HCT116 (cell line): ENCODE measurements at regions not wholly inside any gene's neighbourhood (a gene's known extent, or its start where the extent isn't known, plus 50 kb on each side); places are given as distances from the start of the nearest gene placed in this dataset.

Experiments
- ATAC-seq: fragments of 200-7000 bp; cut with Tn5 transposase; 2 replicates; pipeline ENCODE4 v1.9.1; 2020; ENCODE audit warnings: mild to moderate bottlenecking, moderate library complexity
- BruUV-seq: library from RNA; stranded (reverse); fragments of 400-500 nt; replicated peaks from 2 replicates; lab custom pipeline; 2021; lab: Mats Ljungman, UMichigan
- CTCF ChIA-PET: fragments of 300-600 bp; sonication (Branson Sonifier 250); formaldehyde crosslinking; loops from one replicate; lab custom pipeline; 2021; ENCODE audit warnings: antibody characterized with exemption; lab: Charles Lee
- POLR2A ChIA-PET: fragments of 300-600, 350-600 bp; sonication (Branson Sonifier 250); formaldehyde crosslinking; loops from one replicate; lab custom pipeline; 2021; ENCODE audit warnings: antibody characterized with exemption; lab: Charles Lee
- RAD21 ChIA-PET, 2 experiments: fragments of 300-600 bp; sonication (Branson Sonifier 250); formaldehyde crosslinking; loops; one replicate each; lab custom pipeline; 2023; ENCODE audit warnings: low total read pairs in 2 of 2; ENCODE audit not compliant: uncharacterized antibody in 2 of 2, unreplicated experiment in 2 of 2, low non-redundant PET in 1 of 2; lab: Charles Lee
- DNase-seq: peaks from one replicate; pipeline ENCODE4 v3.0.0-alpha.2; 2010; ENCODE audit warnings: low read depth, low spot score
- H2AFZ ChIP-seq: fragments of 200-600 bp; shearing (Covaris generic), sonication (generic); 2 replicates; pipeline ENCODE4 v1.6.1; 2017; ENCODE audit warnings: low read depth, mixed run types, mixed read lengths, antibody characterized with exemption, low read length; ENCODE audit not compliant: poor library complexity, severe bottlenecking
- H3K27ac ChIP-seq: 2 replicates; pipeline ENCODE4 v1.5.1; 2012; ENCODE audit warnings: low read depth, low read length
- H3K27me3 ChIP-seq: fragments of 200-600 bp; sonication (generic); 2 replicates; pipeline ENCODE4 v1.6.1; 2016; ENCODE audit warnings: mixed run types, low read length, mixed read lengths; ENCODE audit not compliant: insufficient read depth
- H3K36me3 ChIP-seq, 2 experiments: fragments of 200-500 bp in 1 of 2; fragments of 200-600 bp in 1 of 2; sonication (Bioruptor generic) in 1 of 2; sonication (generic) in 1 of 2; 2 replicates each; pipeline versions ENCODE4 v1.5.1 to v1.6.1; 2014 to 2016; ENCODE audit warnings: low read length in 2 of 2, inconsistent platforms in 1 of 2, mixed read lengths in 1 of 2, mixed run types in 1 of 2; ENCODE audit not compliant: insufficient read depth in 2 of 2, control insufficient read depth in 1 of 2
- H3K4me1 ChIP-seq, 2 experiments: fragments of 200-600 bp in 1 of 2; sonication (generic) in 1 of 2; 2 replicates each; pipeline versions ENCODE4 v1.5.1 to v1.6.1; 2012 to 2017; ENCODE audit warnings: low read length in 2 of 2, inconsistent platforms in 1 of 2, mild to moderate bottlenecking in 1 of 2, mixed read lengths in 1 of 2, mixed run types in 1 of 2, moderate library complexity in 1 of 2; ENCODE audit not compliant: insufficient read depth in 2 of 2, control insufficient read depth in 1 of 2
- H3K4me2 ChIP-seq: fragments of 200-600 bp; sonication (generic); 2 replicates; pipeline ENCODE4 v1.6.1; 2017; ENCODE audit warnings: mixed run types, low read length, mixed read lengths
- H3K4me3 ChIP-seq, 2 experiments: fragments of 200-600 bp in 1 of 2; sonication (generic) in 1 of 2; replicated peaks in 1 of 2; 2 replicates each; pipeline ENCODE4 v1.5.1; 2011 to 2016; ENCODE audit warnings: low read length in 2 of 2, control low read depth in 1 of 2, low read depth in 1 of 2, mild to moderate bottlenecking in 1 of 2, mixed read lengths in 1 of 2, mixed run types in 1 of 2
- H3K79me2 ChIP-seq: fragments of 200-600 bp; sonication (generic); 2 replicates; pipeline ENCODE4 v1.6.1; 2017; ENCODE audit warnings: mild to moderate bottlenecking, mixed run types, low read length, moderate library complexity, mixed read lengths; ENCODE audit not compliant: insufficient read depth
- H3K9ac ChIP-seq: fragments of 200-600 bp; sonication (generic); 2 replicates; pipeline ENCODE4 v1.6.1; 2016; ENCODE audit warnings: low read length, mixed read lengths
- H3K9me2 ChIP-seq: fragments of 200-600 bp; sonication (generic), shearing (Covaris generic); 2 replicates; pipeline ENCODE4 v1.6.1; 2017; ENCODE audit warnings: mixed run types, mild to moderate bottlenecking, moderate library complexity; ENCODE audit not compliant: insufficient read depth
- H3K9me3 ChIP-seq, 2 experiments: fragments of 200-500 bp in 1 of 2; fragments of 200-600 bp in 1 of 2; sonication (Bioruptor generic) in 1 of 2; sonication (generic) in 1 of 2; 2 replicates each; pipeline ENCODE4 v1.6.1; 2014 to 2017; ENCODE audit warnings: low read length in 2 of 2, mixed read lengths in 2 of 2, inconsistent platforms in 1 of 2, low read depth in 1 of 2, mild to moderate bottlenecking in 1 of 2, mixed run types in 1 of 2, moderate library complexity in 1 of 2; ENCODE audit not compliant: control insufficient read depth in 1 of 2, insufficient read depth in 1 of 2
- H4K20me1 ChIP-seq: fragments of 200-600 bp; sonication (generic), shearing (Covaris generic); 2 replicates; pipeline ENCODE4 v1.6.1; 2017; ENCODE audit warnings: mixed run types, mild to moderate bottlenecking, moderate library complexity; ENCODE audit not compliant: insufficient read depth
- FOSL1 ChIP-seq: IDR thresholded peaks from 2 replicates; pipeline ENCODE4 v1.6.1; 2012; ENCODE audit warnings: low read depth
- MAX ChIP-seq: IDR thresholded peaks from 2 replicates; pipeline ENCODE4 v1.6.1; 2012
- POLR2AphosphoS5 ChIP-seq: IDR thresholded peaks from 2 replicates; pipeline ENCODE4 v1.6.1; 2011; ENCODE audit warnings: mild to moderate bottlenecking, low read depth, low read length, moderate library complexity
- TCF7L2 ChIP-seq: IDR thresholded peaks from 2 replicates; pipeline ENCODE4 v1.7.0; 2011; ENCODE audit warnings: borderline replicate concordance, inconsistent platforms; ENCODE audit not compliant: insufficient read depth, insufficient read length; ENCODE audit errors: extremely low read depth
- ZFX ChIP-seq: fragments of 450-650 bp; IDR thresholded peaks from 2 replicates; pipeline ENCODE4 v1.6.1; 2017
- intact Hi-C: fragments of 100-400 bp; cut with micrococcal nuclease; formaldehyde crosslinking; loops from 2 replicates; pipeline ENCODE4 v1.10.0; 2022

DNA sequence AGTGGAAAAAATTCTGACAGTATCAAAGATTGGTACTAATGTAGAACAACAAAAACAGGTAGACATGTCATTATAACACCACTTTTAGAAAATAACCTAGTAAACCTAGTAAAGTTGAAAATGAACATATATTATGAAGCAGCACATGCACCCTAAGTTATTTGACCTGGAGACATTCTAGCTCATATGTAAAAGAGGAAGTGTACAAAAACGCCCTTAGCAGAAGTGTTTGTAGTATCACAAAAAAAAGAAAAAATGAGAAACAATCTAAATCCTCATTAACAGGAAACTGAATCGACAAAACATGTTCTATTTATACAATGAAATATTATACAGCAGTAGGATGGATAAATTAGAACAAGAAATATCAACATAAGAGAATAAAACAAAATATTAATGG, 318.9 kb upstream of the PPP1R2C start:
- RAD21 ChIA-PET, result no interaction called here

DNA sequence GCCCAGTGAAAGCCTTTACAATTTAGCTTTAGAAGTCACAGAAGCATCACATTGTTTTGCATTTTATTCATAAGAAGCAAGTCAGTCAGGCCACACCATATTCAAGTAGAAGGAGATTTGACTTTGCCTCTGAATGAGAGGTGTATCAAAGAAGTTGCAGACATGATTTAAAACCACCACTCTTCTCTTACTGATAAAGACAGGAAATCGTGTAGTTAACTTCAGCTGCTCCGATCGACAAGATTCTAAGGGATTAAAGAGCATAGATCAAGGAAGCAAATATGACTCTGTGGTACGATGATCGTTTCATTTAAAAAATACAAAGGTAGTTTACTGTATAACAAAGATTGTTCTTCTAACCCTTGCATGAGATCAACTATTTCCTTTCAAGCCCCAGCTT, 328.0 kb upstream of the PPP1R2C start:
- Histone ChIP-seq H3K36me3 (no peaks in the 10 kb centered on the region), H3K4me2 (no peak overlapping the region), H3K9me2 (no peaks in the 10 kb centered on the region), H3K4me3 (no peak overlapping the region), H3K27ac (no peak overlapping the region), H3K27me3 (no peaks in the 10 kb centered on the region), H2AFZ (no peak overlapping the region), H3K9me3 (no peaks in the 10 kb centered on the region), H3K4me1 (no peaks in the 10 kb centered on the region), H3K9ac (no peak overlapping the region), H4K20me1 (no peaks in the 10 kb centered on the region), H3K79me2 (no peaks in the 10 kb centered on the region)
- intact Hi-C loops, result no loop called here
- ATAC-seq, result no peak
- DNase-seq, result no peak
- ChIA-PET CTCF (no interaction called here), RAD21 (no interaction called here), POLR2A (no interaction called here)
- no peak for TF ChIP-seq MAX
- BruUV-seq, result no TSS peak

More for the DNA sequence above, 318.9 kb upstream of the PPP1R2C start:
- no peak for TF ChIP-seq TCF7L2
- TF ChIP-seq, all 23 proteins: peak for 0
- Histone ChIP-seq H3K9me2 (no peaks in the 10 kb centered on the region), H3K4me3 (no peak overlapping the region), H3K27ac (no peak overlapping the region), H2AFZ (no peak overlapping the region), H3K9ac (no peak overlapping the region), H3K79me2 (no peaks in the 10 kb centered on the region), H4K20me1 (no peaks in the 10 kb centered on the region), H3K9me3 (no peaks in the 10 kb centered on the region), H3K4me2 (no peak overlapping the region), H3K27me3 (no peaks in the 10 kb centered on the region), H3K36me3 (no peaks in the 10 kb centered on the region), H3K4me1 (no peaks in the 10 kb centered on the region)
- no TSS peak for BruUV-seq
- DNase-seq (no peak), ATAC-seq (no peak)
- ChIA-PET POLR2A (no interaction called here), CTCF (no interaction called here)
- intact Hi-C loops, result no loop called here

DNA sequence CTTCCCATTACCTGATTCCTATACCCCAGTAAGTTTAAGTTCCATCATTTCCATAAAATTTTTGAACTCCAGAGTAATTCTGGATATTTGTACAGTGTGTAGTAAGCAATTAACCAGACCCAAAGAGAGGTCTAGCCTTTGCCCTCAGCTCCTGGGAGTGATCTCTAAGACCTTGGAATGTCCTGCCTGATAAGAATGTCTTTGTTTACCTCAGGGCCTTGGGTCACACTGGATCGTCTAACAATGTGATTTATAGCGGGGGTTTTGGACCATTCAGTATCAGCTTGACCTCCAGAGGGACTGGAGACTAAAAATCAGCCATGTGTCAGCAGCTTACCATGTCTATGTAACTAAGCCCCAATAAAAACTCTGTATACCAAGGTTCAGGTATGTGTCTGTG, 330.9 kb upstream of the PPP1R2C start:
- ChIA-PET POLR2A (no interaction called here), CTCF (no interaction called here), RAD21 (no interaction called here)
- no peaks in the 10 kb centered on the region for H3K9me3 ChIP-seq
- H3K4me3 ChIP-seq, result no peak overlapping the region
- intact Hi-C loops, result no loop called here
- H2AFZ ChIP-seq, result no peak overlapping the region
- H3K4me1 ChIP-seq, result no peaks in the 10 kb centered on the region
- no peaks in the 10 kb centered on the region for H4K20me1 ChIP-seq
- BruUV-seq, result no TSS peak
- no peak overlapping the region for H3K27ac ChIP-seq
- H3K27me3 ChIP-seq, result no peaks in the 10 kb centered on the region
- TF ChIP-seq POLR2AphosphoS5 (no peak), ZFX (no peak), FOSL1 (no peak)
- no peak overlapping the region for H3K4me2 ChIP-seq
- DNase-seq (no peak), ATAC-seq (no peak)
- H3K9me2 ChIP-seq, result no peaks in the 10 kb centered on the region
- H3K79me2 ChIP-seq, result no peaks in the 10 kb centered on the region
- H3K9ac ChIP-seq, result no peak overlapping the region
- H3K36me3 ChIP-seq, result no peaks in the 10 kb centered on the region
